GM19468 (cell line): ENCODE measurements at regions not wholly inside any gene's neighbourhood (a gene's known extent, or its start where the extent isn't known, plus 50 kb on each side); places are given as distances from the start of the nearest gene placed in this dataset.

Experiments
- ATAC-seq: cut with Tn5 transposase; IDR thresholded peaks from one replicate; pipeline ENCODE4 v1.9.1; 2021; ENCODE audit warnings: mild to moderate bottlenecking, moderate library complexity, moderate number of reproducible peaks; ENCODE audit not compliant: unreplicated experiment; ENCODE audit errors: extremely low read depth

DNA sequence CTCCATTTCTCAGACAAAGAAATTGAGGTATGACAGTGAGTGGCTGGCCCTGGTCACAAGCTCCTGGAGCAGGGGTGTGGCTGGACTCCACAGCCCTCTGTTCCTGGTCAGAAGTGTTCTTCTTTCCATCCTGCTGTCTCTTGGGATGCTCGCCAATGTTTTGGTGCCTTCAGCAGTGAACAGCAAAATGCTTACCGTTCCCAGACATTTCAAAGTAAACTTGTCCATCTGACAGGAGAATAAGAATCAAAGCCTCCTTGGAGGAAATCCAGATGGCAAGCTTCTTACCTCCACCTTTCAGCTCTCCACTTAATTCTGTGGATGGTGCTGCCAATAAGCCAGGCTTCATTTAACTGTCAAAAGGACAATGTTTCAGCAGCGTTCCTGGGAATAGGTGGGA is 954.1 kb downstream of the UQCRFS1 start:
- ATAC-seq: no peak

DNA sequence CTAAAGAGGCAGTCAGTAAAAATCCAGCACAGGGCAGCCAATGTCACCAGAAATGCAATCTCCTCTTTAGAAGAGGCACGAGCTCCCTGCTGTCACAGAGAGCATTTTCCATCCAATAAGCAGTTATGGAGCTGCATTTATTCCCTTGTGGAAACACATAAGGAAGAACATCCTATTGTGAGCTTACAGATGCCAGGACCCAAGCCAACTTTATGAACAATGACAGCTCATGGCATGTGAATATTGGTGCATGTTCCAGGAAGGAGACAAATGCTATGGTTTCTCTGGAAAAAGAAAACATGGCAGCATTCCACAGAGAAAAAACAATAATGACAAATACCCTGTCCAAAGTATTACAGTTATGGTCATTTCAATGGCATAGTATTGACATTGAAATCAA is 955.6 kb downstream of the UQCRFS1 start:
- ATAC-seq: no peak

DNA sequence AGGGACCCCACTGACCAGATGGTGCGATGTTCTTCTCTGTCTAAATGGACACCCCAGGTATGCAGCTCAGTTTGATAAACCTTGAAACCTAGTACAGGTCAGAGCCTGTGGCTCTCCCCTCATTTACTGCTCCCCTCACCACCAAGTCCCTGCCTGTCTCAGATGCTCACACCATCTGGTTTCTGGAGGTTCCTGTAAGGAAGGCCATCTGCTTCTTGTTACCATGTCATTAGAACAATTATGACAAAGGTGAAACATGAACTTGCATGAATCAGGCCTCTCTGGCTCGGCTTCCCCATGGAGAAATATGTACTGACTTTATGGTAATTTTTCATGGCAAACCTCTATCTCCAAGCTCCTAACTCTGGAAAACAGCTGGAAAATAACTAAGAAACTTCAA is 965.7 kb downstream of the UQCRFS1 start:
- no peak for ATAC-seq

DNA sequence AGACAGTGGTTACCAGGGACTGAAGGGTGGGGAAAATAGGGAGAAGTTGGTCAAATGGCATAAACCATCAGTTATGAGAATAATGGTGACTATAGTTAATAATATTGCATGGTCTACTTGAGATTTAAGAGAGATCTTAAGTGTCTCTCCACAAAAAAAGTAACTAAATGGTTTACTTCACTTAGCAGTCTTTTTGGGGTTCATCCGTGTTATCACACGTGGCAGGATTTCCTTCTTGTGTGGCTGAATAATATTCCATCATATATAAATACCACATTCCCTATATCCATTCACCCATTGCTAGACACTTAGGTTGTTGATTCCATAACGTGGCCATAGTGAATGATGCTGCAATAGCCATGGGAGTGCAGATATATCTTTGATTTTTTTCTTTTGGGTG is 967.0 kb downstream of the UQCRFS1 start:
- ATAC-seq: no peak

DNA sequence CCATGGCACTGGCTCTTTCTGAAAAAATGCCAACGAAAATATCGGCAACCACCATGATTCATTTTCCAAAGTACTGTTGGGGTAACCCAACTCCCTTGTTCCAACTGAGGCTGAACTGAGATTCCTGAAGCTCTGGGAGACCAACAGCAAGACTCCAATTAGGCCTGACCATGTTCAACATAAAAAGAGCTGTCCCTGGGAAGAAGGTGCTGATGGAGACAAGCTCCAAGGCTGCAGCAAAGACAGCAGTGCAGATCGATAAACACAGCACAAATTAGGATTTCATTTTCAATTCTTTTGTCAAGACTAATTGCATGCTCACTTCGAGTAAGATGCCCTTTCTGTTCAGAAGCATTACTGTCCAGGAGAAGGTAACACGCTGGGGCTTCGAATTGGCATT is 968.0 kb downstream of the UQCRFS1 start:
- no peak for ATAC-seq

DNA sequence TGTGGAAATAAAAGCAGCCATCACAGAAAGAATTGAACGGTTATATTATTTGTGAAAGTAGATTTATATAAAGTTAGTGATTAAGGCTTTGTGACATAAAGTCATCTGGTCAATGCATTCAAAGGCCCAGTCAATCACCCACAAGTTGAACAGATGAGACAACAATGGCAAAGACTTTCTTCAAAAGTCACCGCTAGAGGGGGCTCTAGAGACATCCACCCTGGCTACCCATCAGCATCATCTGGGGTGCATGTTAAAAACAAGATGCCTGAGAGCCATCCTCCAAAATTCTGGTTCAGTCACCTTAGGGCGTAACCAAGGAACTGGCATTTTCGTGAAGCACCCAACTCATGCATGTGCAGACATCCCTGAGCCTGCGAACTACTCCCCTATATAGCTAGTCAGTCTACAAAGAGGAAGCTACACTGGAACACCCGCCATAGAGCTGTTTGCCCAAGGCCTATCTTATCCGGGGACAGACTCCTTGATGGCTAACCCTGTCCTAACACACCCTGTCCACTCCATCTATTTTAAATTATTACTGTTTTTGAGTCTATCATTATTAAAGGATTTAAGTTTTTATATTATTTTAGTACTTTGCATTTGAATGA is 970.5 kb downstream of the UQCRFS1 start:
- ATAC-seq: no peak

DNA sequence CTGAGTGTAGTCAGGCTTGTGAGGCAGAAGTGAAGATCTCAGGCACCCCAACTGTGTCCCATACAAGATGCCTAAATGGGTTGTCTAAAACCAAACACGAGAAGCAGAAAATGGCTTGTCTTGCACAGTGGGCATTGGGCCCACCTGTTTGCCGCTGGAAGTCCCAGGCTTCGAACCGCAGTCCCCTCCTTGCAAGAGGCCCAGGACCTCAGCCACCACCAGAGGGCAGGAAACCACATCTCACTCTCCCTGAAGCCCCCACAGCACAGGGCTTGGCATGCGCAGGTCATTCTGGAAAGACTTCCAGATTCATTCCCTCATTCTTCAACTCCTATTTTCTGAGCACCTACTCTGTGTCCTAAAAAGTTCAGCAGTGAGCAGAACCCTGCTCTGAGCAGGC is 973.7 kb downstream of the UQCRFS1 start:
- no peak for ATAC-seq

DNA sequence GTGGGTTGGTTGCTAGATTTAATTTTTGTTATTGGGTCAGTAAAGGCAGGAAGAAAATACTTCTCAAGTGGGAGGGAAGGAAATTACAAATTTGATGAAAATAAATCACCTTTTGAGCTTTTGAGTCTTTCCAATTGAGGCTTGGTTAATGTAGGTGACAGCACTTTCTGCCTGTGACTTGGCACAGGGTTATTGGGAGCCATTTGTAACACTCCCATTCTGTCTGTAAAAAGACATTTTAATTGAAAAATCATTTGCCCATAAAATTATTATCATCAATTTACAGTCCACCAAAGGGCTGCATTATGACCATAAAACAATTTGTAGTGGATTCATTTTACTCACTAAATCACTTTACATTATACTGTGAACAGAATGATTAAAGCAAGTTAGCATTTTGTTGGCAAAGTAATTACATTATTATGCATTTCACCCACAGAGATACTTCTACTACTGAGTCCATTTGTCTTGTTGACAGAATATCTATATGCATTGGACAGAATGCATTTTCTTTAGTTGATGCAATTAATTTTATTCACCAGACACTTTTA is 974.6 kb downstream of the UQCRFS1 start:
- ATAC-seq: no peak

DNA sequence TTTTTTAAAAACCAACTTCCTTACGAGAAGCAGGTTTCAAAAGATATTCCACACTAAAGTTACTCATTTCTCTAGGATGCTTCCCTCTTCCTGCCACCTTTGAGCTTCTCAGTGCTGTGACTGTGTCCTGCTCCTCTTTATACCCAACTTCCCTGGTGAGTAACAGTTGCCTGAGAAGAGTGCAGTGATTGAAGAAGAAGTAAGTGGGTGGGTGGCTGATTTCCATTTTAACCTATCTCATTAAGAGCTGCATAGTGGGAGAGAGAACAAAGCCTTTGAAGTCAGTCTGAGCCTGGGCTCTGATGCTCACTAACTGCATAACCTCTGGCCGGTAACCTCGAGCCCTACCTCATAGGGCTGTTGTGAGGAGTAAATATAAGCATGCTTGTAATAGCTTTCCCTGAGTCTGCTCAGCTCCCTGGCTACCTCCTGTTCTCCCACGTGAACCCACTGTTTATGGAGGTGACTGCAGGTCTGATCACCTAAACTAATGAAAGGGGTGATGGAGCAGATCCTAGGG is 977.3 kb downstream of the UQCRFS1 start:
- ATAC-seq: no peak

DNA sequence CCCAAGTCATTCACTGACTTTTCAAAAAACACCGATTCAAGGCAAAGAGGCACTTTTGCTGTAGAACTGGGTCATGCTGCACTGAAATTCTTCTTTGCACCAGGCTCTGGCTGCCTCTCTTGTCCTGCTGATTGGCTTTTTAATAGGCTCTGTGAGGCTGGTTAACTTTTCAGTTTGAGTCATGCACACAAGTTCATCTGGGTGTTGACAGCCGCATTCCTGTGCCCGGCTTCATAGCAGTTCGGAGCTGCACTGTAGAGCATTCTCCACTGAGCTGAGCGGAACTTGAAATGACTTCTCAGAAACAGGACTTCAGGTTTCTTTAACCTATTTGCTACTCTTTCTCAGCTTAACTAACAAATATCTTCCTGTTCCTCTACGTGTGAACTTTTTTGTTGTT is 978.3 kb downstream of the UQCRFS1 start:
- no peak for ATAC-seq

DNA sequence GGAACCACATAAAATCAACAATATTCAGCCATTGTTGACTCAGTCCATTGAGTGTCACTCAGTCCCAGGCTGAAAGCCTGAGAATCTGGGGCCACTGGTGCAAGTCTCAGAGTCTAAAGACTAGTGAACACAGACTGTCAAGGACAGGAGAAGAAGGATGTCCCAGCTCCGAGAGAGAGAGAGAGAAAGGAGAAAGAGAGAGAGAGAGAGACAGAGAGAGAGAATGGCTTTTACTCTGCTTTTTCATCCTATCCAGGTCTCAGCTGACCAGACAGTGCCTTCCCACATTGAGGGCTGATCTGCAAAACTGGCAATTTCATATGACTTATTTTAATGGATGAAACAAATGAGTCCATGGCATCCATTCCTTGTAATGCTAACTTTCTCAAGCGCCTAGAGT is 984.1 kb downstream of the UQCRFS1 start:
- no peak for ATAC-seq

DNA sequence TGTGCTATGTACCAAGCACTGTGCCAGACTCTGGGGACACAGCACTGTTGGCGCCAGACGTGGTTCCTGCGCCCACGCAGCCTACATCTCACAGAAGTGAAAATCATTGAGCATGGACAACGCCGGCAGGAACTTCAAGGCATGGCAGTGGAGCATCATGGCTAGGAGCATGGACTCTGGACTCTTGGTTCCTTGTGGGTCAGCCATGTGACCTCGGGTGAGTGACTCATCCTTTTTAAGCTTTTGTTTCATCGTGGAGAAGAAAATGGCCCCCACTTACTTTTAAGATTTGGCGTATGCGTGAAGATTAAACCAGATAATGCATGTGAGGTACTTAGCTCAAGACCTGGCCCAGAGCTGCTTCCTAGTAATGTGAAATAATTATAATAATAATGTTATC is 988.5 kb downstream of the UQCRFS1 start:
- ATAC-seq: no peak

DNA sequence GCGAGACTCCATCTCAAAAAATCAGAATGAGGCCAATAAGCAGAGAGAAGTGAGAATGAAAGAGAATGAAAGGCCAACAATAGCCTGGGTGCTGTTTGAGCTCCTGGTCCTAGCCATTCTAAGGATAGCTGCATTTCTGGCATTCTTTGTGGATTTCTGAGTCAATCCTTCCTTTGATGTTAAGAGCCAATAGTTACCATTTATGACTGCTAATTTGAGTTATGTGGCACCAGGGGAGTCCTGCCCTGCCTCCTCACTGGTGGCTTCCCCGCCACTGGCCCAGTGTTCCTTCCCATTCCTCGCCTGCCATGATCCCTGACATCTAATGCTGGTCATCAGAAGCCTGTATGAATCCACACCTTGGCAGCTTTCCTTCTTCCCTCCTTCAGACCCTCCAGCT is 991.2 kb downstream of the UQCRFS1 start:
- ATAC-seq: no peak

DNA sequence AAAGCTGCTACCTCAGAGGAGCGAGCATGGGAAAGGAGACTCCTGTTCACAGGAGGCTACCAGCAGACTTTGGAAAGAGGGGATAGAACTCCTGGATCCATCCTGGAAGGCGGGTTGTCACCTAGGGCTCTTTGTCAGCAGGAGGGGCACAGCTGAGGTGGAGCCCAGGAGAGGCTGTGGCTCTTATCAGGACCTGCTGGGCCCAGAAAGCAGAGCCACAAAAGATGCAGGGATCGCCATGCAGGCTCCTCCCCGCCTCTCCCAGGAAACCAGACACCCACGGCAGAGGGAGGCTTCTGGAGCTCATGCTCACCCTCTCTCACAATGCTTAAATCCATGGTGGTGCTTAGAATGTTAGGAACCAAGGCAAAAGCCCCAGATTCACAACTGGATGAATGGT is 994.2 kb downstream of the UQCRFS1 start:
- ATAC-seq: no peak

DNA sequence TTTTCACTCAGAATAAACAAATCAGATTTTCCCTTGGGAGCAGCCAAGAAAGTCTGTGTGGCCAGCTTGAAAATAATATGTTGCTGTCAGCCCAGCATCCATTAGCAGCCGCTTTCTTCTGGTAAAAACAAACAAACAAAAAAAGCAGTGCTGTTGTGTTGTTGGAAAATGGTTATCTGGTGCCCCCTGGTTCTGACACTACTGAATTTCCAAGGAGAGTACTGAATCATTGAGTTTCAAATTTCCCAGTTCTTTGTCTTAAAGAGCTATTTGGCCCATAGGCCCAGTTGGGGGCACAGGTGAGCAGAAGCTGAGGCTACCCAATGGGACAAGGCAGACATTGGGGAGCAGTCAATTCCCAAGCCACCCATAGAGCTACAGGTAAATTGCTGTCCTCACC is 995.9 kb downstream of the UQCRFS1 start:
- no peak for ATAC-seq

DNA sequence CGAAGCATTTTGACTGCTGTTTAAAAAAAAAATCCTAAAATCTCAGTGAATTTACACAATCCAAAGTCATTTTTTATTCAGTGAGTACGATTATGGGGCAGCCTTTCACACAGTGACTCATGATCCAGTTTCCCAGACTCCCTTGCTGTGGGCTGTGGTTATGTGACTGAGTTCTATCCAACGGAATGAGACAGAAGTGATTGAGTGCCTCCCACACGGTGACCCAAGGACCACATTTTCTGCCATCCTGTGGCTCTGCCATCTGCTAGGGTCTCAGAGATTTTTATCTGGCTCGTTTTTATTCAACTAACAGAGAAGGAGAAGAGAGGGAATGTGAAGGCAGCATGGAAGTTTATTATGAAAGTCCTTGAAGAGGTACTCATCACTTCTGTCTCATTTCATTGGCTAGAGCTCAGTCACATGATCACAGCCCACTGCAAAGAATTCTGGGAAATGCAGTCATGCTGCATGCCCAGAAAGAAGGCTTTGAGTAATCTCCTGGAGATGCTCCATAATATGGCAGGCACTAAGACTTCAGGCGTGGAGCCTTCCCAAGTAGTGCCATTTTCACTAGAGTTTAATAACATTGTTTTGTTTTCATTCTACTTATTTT is 999.4 kb downstream of the UQCRFS1 start:
- ATAC-seq: no peak

DNA sequence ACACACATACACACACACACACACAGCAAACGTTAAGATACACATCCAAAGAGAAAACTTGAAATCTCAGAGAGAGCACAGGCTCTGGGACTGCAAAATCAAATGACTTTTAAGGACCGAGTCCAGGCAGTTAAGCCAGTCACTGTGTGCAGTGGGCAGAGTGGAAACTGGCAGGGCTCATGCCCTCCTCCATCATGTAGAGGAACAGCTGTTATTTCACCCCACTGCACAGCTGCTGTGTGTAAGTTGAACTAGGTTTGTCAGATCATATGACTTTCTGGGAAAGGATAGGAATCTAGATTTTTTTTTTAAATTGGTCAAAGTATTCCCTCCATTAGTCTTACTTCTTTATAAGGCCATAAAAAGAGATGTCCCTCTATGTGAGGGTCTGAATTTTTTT is 1002.1 kb downstream of the UQCRFS1 start:
- ATAC-seq: no peak

DNA sequence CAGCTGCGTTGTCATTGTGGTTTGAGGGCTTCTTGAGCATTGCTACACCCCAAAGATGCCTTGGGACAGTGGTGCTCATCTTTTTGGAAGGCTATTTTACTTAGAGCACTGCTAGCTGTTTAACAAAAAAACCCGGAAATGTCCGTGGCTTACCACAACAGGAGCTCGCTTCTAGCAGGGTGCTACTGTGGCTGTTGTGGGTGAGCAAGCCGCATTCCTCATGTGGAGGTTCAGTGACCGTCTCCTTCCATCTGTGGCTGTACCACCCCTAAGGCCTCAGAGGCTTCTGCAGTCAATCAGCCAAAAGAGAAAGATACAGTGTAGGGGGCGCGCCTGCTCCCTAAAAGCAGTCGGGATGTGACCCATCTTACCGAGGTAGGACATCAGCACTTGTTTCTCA is 1004.2 kb downstream of the UQCRFS1 start:
- ATAC-seq: no peak

DNA sequence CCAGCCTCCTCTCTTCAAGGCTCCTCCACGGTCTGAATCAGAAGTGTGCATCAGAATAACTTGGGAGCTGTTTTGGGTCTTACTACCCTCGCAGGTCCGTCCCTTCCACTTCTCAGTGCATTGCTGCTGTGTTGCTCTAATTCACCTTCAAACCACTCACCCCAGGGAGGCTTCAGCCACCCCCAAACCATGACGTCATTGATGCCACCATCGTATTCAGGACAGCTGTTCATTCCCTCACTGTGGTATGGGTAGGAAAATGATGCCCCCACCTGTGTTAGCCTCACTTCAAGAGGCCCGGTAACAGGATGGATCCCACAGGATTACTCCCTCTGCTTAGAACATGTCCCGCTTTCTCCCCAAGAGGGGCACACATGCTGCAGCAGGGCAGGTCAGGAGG is 1005.7 kb downstream of the UQCRFS1 start:
- no peak for ATAC-seq

DNA sequence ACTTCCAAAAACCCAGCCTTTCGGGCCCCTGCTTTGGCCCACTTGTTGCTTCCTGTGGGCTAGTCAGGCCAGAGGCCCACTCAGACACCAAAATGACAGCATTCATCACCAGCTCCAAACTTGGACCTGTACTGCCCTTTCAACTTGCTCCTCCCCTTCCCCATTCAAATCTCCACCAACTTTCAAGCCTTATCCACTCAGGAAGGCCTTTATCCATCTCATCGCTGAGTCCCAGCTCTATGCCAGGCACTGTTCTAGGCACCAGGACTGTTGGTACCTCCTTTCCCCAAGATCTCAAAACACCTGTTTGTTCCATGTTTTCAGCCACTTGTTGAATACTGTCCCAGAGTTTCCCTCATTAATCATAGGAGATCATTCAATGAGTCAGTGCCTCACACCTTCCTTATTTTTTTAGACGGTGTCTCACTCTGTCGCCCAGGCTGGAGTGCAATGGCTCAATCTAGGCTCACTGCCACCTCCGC is 1011.4 kb downstream of the UQCRFS1 start:
- ATAC-seq: no peak

DNA sequence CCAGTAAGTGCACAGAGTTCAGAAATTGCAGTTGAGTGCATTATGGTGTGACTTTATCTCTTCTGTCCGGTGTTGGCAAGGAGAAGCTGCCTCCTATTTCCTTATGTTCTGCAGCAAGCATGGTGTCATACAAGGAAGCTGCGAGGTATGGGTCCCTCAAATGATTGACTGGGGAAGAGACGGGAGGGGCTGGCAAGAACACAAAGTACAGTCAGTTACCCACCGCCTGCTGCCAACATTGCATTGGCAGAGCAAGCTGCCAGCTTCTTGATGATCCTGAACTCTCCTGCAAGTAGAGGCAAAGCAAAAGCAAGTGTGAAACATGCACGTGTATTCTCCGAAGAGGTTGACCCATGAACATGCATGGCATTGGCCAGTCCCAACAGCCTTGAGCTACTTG is 1013.6 kb downstream of the UQCRFS1 start:
- ATAC-seq: no peak

DNA sequence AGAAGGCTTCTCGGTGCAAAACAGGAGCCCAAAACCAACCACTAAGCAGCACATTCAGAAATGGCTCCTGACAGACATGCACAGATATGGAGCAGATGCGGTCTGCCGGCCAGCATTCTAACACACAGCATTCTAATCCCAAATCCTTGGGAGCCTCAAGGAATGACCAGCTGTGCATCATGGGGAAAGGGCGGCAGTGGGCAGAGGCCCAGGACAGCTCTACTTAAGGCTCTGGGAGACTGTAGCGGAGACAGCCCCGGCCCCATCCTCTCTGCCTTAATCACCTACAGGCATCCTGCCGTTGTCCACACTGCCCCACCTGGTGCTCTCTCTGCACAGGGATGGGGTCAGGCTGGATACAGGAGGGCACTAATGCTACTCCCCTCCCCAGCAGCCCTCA is 1016.0 kb downstream of the UQCRFS1 start:
- no peak for ATAC-seq
